IMR-90 (cell line): ENCODE measurements at regions not wholly inside any gene's neighbourhood (a gene's known extent, or its start where the extent isn't known, plus 50 kb on each side); places are given as distances from the start of the nearest gene placed in this dataset.

Source experiments
- ATAC-seq: fragments of 200-7000 bp; cut with Tn5 transposase; 2 replicates; pipeline ENCODE4 v1.9.1; 2020; ENCODE audit warnings: low read depth, mild to moderate bottlenecking, moderate library complexity
- BruUV-seq: library from RNA; stranded (reverse); fragments of 400-500 nt; replicated peaks from 2 replicates; lab custom pipeline; 2021; lab: Mats Ljungman, UMichigan
- CTCF ChIA-PET: fragments of 300-600 bp; formaldehyde crosslinking; extraction: SDS; loops from one replicate; lab custom pipeline; 2021; ENCODE audit warnings: antibody characterized with exemption; lab: Yijun Ruan, JAX
- POLR2A ChIA-PET: fragments of 300-600 bp; sonication (Branson Sonifier 250); formaldehyde crosslinking; loops from one replicate; lab custom pipeline; 2022; ENCODE audit warnings: antibody characterized with exemption; ENCODE audit not compliant: unreplicated experiment; lab: Charles Lee
- DNase-seq: peaks from one replicate; pipeline ENCODE4 v3.0.0; 2013
- H2AFZ ChIP-seq: replicated peaks from 2 replicates; pipeline ENCODE3; 2013; ENCODE audit warnings: low read length, mild to moderate bottlenecking; ENCODE audit not compliant: poor library complexity
- H2AK5ac ChIP-seq: 2 replicates; pipeline ENCODE4 v1.6.1; 2013; ENCODE audit warnings: low read depth, low read length, inconsistent platforms
- H2AK9ac ChIP-seq: replicated peaks from 2 replicates; pipeline ENCODE3; 2013; ENCODE audit warnings: mild to moderate bottlenecking, low read depth, low read length, moderate library complexity; ENCODE audit not compliant: poor library complexity
- H2BK120ac ChIP-seq: 2 replicates; pipeline ENCODE4 v1.6.1; 2013; ENCODE audit warnings: low read depth, low read length, inconsistent platforms
- H2BK15ac ChIP-seq: 3 replicates; pipeline ENCODE4 v1.6.1; 2013; ENCODE audit warnings: low read depth, low read length, inconsistent platforms
- H2BK20ac ChIP-seq: 2 replicates; pipeline ENCODE4 v1.6.1; 2013; ENCODE audit warnings: low read depth, mild to moderate bottlenecking, inconsistent platforms, low read length, moderate library complexity
- H2BK5ac ChIP-seq: 2 replicates; pipeline ENCODE4 v1.6.1; 2013; ENCODE audit warnings: mild to moderate bottlenecking, low read depth, low read length, inconsistent platforms; ENCODE audit not compliant: poor library complexity, severe bottlenecking
- H3K14ac ChIP-seq: replicated peaks from 2 replicates; pipeline ENCODE4 v1.6.1; 2013; ENCODE audit warnings: low read depth, low read length, inconsistent platforms
- H3K18ac ChIP-seq: 2 replicates; pipeline ENCODE4 v1.6.1; 2013; ENCODE audit warnings: low read depth, low read length, control low read depth
- H3K23ac ChIP-seq: 2 replicates; pipeline ENCODE4 v1.6.1; 2013; ENCODE audit warnings: low read depth, low read length, inconsistent platforms
- H3K27ac ChIP-seq: 2 replicates; pipeline ENCODE4 v1.5.1; 2013; ENCODE audit warnings: mild to moderate bottlenecking, control low read depth, low read length; ENCODE audit not compliant: insufficient read depth
- H3K27me3 ChIP-seq: 2 replicates; pipeline ENCODE4 v1.6.1; 2013; ENCODE audit warnings: low read length; ENCODE audit not compliant: control insufficient read depth, insufficient read depth
- H3K36me3 ChIP-seq: 2 replicates; pipeline ENCODE4 v1.6.1; 2013; ENCODE audit warnings: low read length, mixed read lengths; ENCODE audit not compliant: control insufficient read depth, insufficient read depth
- H3K4ac ChIP-seq: 2 replicates; pipeline ENCODE4 v1.6.1; 2013; ENCODE audit warnings: low read depth, low read length, inconsistent platforms
- H3K4me1 ChIP-seq: 2 replicates; pipeline ENCODE4 v1.6.1; 2013; ENCODE audit warnings: low read length, mixed read lengths; ENCODE audit not compliant: control insufficient read depth, insufficient read depth
- H3K4me2 ChIP-seq: 2 replicates; pipeline ENCODE4 v1.6.1; 2013; ENCODE audit warnings: low read depth, mild to moderate bottlenecking, control low read depth, low read length, moderate library complexity
- H3K4me3 ChIP-seq: 2 replicates; pipeline ENCODE4 v1.5.1; 2013; ENCODE audit warnings: low read depth, mild to moderate bottlenecking, control low read depth, low read length, moderate library complexity; ENCODE audit not compliant: insufficient read depth
- H3K56ac ChIP-seq: 2 replicates; pipeline ENCODE4 v1.6.1; 2013; ENCODE audit warnings: low read length, inconsistent platforms; ENCODE audit not compliant: insufficient read depth; ENCODE audit errors: extremely low read depth
- H3K79me1 ChIP-seq, 2 experiments: 2 replicates each; pipeline ENCODE4 v1.6.1; 2013; ENCODE audit warnings: low read length in 2 of 2, inconsistent platforms in 1 of 2, low read depth in 1 of 2
- H3K9ac ChIP-seq: 2 replicates; pipeline ENCODE4 v1.6.1; 2013; ENCODE audit warnings: low read depth, low read length, control low read depth
- H3K9me1 ChIP-seq: 2 replicates; pipeline ENCODE4 v1.6.1; 2013; ENCODE audit warnings: low read length, inconsistent platforms; ENCODE audit not compliant: insufficient read depth
- H3K9me3 ChIP-seq: 2 replicates; pipeline ENCODE4 v1.6.1; 2013; ENCODE audit warnings: low read length; ENCODE audit not compliant: control insufficient read depth, insufficient read depth
- H4K20me1 ChIP-seq: 2 replicates; pipeline ENCODE4 v1.6.1; 2013; ENCODE audit warnings: low read length, inconsistent platforms; ENCODE audit not compliant: insufficient read depth
- H4K5ac ChIP-seq: 2 replicates; pipeline ENCODE4 v1.6.1; 2013; ENCODE audit warnings: mild to moderate bottlenecking, low read depth, low read length, control low read depth
- H4K8ac ChIP-seq, 2 experiments: 2 replicates each; pipeline ENCODE4 v1.6.1; 2013; ENCODE audit warnings: low read depth in 2 of 2, low read length in 2 of 2, control low read depth in 1 of 2, inconsistent platforms in 1 of 2
- H4K91ac ChIP-seq: 2 replicates; pipeline ENCODE4 v1.6.1; 2013; ENCODE audit warnings: low read depth, low read length, inconsistent platforms; ENCODE audit not compliant: insufficient read depth
- BHLHE40 ChIP-seq: fragments of 150-350 bp; IDR thresholded peaks from 2 replicates; pipeline ENCODE4 v1.6.1; 2016; ENCODE audit warnings: mild to moderate bottlenecking, low read depth, low read length
- CEBPB ChIP-seq: IDR thresholded peaks from 2 replicates; pipeline ENCODE4 v1.6.1; 2012; ENCODE audit warnings: low read depth, low read length, improper control_type of control experiment
- CHD1 ChIP-seq: IDR thresholded peaks from 2 replicates; pipeline ENCODE4 v1.6.1; 2012; ENCODE audit warnings: low read depth, low read length, improper control_type of control experiment
- ELK1 ChIP-seq: fragments of 150-350 bp; IDR thresholded peaks from 2 replicates; pipeline ENCODE4 v1.6.1; 2016; ENCODE audit warnings: low read depth, mild to moderate bottlenecking, low read length, moderate library complexity, borderline replicate concordance
- FOS ChIP-seq: fragments of 150-350 bp; IDR thresholded peaks from 2 replicates; pipeline ENCODE4 v1.6.1; 2016; ENCODE audit warnings: low read depth, low read length
- MAFK ChIP-seq: IDR thresholded peaks from 2 replicates; pipeline ENCODE4 v1.6.1; 2012; ENCODE audit warnings: low read depth, low read length, improper control_type of control experiment
- MAZ ChIP-seq: IDR thresholded peaks from 2 replicates; pipeline ENCODE4 v1.6.1; 2012; ENCODE audit warnings: low read depth, mild to moderate bottlenecking, low read length, improper control_type of control experiment, moderate library complexity, borderline replicate concordance
- MXI1 ChIP-seq: IDR thresholded peaks from 2 replicates; pipeline ENCODE4 v1.6.1; 2012; ENCODE audit warnings: low read depth, mild to moderate bottlenecking, low read length, moderate library complexity, borderline replicate concordance
- NFE2L2 ChIP-seq: fragments of 150-350 bp; IDR thresholded peaks from 2 replicates; pipeline ENCODE4 v1.6.1; 2016; ENCODE audit warnings: low read depth, mild to moderate bottlenecking, low read length
- POLR2A ChIP-seq: IDR thresholded peaks from 2 replicates; pipeline ENCODE4 v1.6.1; 2012; ENCODE audit warnings: mild to moderate bottlenecking, low read depth, low read length
- RAD21 ChIP-seq: IDR thresholded peaks from 2 replicates; pipeline ENCODE4 v1.6.1; 2012; ENCODE audit warnings: low read length, improper control_type of control experiment
- RCOR1 ChIP-seq: IDR thresholded peaks from 2 replicates; pipeline ENCODE4 v1.6.1; 2012; ENCODE audit warnings: mild to moderate bottlenecking, low read length, improper control_type of control experiment; ENCODE audit not compliant: insufficient replicate concordance
- RFX5 ChIP-seq: IDR thresholded peaks from 2 replicates; pipeline ENCODE4 v1.8.0; 2012; ENCODE audit warnings: low read depth, mild to moderate bottlenecking, low read length, moderate library complexity
- SMC3 ChIP-seq: fragments of 150-350 bp; IDR thresholded peaks from 2 replicates; pipeline ENCODE4 v1.6.1; 2016; ENCODE audit warnings: low read depth, mild to moderate bottlenecking, antibody characterized with exemption, low read length, moderate library complexity
- WGBS, 2 experiments: methylation state at CpG; one replicate each; pipeline versions ENCODE4 v1.1.5 to v1.1.7; 2013; ENCODE audit warnings: missing lambda C conversion rate in 2 of 2; ENCODE audit not compliant: insufficient read length in 1 of 2; ENCODE audit errors: extremely low coverage in 2 of 2; 5-methylcytosine and 5-hydroxymethylcytosine counted together
- dilution Hi-C: fragments of 300-500 bp; cut with HindIII; formaldehyde crosslinking; loops from one replicate; pipeline ENCODE4 v1.14.3; 2018; ENCODE audit warnings: low sequenced_read_pairs; ENCODE audit not compliant: unreplicated experiment
- in situ Hi-C: fragments of 300-500 bp; cut with MboI; formaldehyde crosslinking; loops from 3 replicates; pipeline ENCODE4 v1.14.3; 2019; ENCODE audit warnings: low sequenced_read_pairs, inconsistent platforms, mixed read lengths
- intact Hi-C: fragments of 100-400 bp; cut with micrococcal nuclease; formaldehyde crosslinking; loops from 2 replicates; pipeline ENCODE4 v1.10.0; 2022
- TF ChIP-seq, protein P1 (sequence below): conservative IDR thresholded peaks from 2 replicates; pipeline ENCODE4 v1.5.1; 2012; ENCODE audit warnings: mild to moderate bottlenecking, low read depth, low read length, improper control_type of control experiment
- TF ChIP-seq, protein P2 (sequence below): fragments of 150-350 bp; IDR thresholded peaks from 2 replicates; pipeline ENCODE4 v1.6.1; 2017; ENCODE audit warnings: mild to moderate bottlenecking, antibody characterized with exemption, low read length, low read depth

GRCh38 chr6:140064366-140064765 lies 689.9 kb upstream of the CITED2 start:
- peak overlapping the region; percentile 53 for H3K4ac ChIP-seq
- no peak overlapping the region for H2AFZ ChIP-seq
- no peak for DNase-seq
- H3K36me3 ChIP-seq = no peaks in the 10 kb centered on the region
- H3K14ac ChIP-seq = peak overlapping the region; percentile 54
- H2BK120ac ChIP-seq = peak overlapping the region; percentile 75
- dilution Hi-C loops = no loop called here
- peak overlapping the region; percentile 23 for H2BK20ac ChIP-seq
- H3K9me1 ChIP-seq = peaks cover 3% of the 10 kb centered on the region; the same call in 1 of the 2 replicates
- BruUV-seq = no TSS peak
- intact Hi-C loops = loop anchor here (5.0 kb wide), 3 partner anchors 373 to 473 kb away; no protein-coding TSS in a partner anchor
- no peak overlapping the region for H2AK9ac ChIP-seq
- H3K27me3 ChIP-seq = no peaks in the 10 kb centered on the region
- H3K23ac ChIP-seq = no peak overlapping the region
- H4K91ac ChIP-seq = peak overlapping the region; percentile 61
- no peaks in the 10 kb centered on the region for H3K79me1 ChIP-seq
- no peaks in the 10 kb centered on the region for H3K9me3 ChIP-seq
- no peak overlapping the region for H3K4me2 ChIP-seq
- peak overlapping the region; percentile 40 for H2BK5ac ChIP-seq
- peak overlapping the region; percentile 83 for H3K27ac ChIP-seq
- H2AK5ac ChIP-seq = peak overlapping the region; percentile 18; the same call in 1 of the 2 replicates
- POLR2A ChIA-PET = no interaction called here
- no peak overlapping the region for H3K4me3 ChIP-seq
- no CpG with 5 or more reads among the region's 7 CpGs for WGBS, 2 experiments
- peak overlapping the region; percentile 88 for H3K18ac ChIP-seq
- TF ChIP-seq MAZ (no peak), NFE2L2 (no peak), ELK1 (no peak), CEBPB (no peak), SMC3 (no peak), RFX5 (no peak), MXI1 (no peak), CHD1 (no peak), RCOR1 (no peak), RAD21 (no peak), BHLHE40 (no peak), POLR2A (no peak), MAFK (no peak), FOS (no peak)
- TF ChIP-seq, protein P1, sequence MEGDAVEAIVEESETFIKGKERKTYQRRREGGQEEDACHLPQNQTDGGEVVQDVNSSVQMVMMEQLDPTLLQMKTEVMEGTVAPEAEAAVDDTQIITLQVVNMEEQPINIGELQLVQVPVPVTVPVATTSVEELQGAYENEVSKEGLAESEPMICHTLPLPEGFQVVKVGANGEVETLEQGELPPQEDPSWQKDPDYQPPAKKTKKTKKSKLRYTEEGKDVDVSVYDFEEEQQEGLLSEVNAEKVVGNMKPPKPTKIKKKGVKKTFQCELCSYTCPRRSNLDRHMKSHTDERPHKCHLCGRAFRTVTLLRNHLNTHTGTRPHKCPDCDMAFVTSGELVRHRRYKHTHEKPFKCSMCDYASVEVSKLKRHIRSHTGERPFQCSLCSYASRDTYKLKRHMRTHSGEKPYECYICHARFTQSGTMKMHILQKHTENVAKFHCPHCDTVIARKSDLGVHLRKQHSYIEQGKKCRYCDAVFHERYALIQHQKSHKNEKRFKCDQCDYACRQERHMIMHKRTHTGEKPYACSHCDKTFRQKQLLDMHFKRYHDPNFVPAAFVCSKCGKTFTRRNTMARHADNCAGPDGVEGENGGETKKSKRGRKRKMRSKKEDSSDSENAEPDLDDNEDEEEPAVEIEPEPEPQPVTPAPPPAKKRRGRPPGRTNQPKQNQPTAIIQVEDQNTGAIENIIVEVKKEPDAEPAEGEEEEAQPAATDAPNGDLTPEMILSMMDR = no peak
- TF ChIP-seq, protein P2, sequence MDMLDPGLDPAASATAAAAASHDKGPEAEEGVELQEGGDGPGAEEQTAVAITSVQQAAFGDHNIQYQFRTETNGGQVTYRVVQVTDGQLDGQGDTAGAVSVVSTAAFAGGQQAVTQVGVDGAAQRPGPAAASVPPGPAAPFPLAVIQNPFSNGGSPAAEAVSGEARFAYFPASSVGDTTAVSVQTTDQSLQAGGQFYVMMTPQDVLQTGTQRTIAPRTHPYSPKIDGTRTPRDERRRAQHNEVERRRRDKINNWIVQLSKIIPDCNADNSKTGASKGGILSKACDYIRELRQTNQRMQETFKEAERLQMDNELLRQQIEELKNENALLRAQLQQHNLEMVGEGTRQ = no peak
- H4K20me1 ChIP-seq = no peaks in the 10 kb centered on the region
- H4K8ac ChIP-seq = peak overlapping the region; percentile 22 to 27; a peak in 3 of 4 replicates
- no peak overlapping the region; the same call in 1 of the 2 replicates for H3K56ac ChIP-seq
- H2BK15ac ChIP-seq = peak overlapping the region; percentile 51; the same call in 1 of the 3 replicates
- no peak overlapping the region; the same call in 1 of the 2 replicates for H3K9ac ChIP-seq
- in situ Hi-C loops = no loop called here
- CTCF ChIA-PET = interaction anchor here (1.1 kb wide), 1 partner anchor 12 kb away, joined by 4 read pairs; no protein-coding TSS in a partner anchor
- H4K5ac ChIP-seq = peak overlapping the region; percentile 89
- peaks cover 15% of the 10 kb centered on the region for H3K4me1 ChIP-seq
- no peak for ATAC-seq
